SHP77 treated with DMSO at 0.1 percent for 48 hours (cell line): ENCODE measurements at regions not wholly inside any gene's neighbourhood (a gene's known extent, or its start where the extent isn't known, plus 50 kb on each side); places are given as distances from the start of the nearest gene placed in this dataset.
A peak's percentile ranks its signal among the peaks of the same experiment; 100 is the strongest.

Source experiments
- DNase-seq: peaks from one replicate; lab custom pipeline; 2025; lab: John Stamatoyannopoulos, UW

DNA sequence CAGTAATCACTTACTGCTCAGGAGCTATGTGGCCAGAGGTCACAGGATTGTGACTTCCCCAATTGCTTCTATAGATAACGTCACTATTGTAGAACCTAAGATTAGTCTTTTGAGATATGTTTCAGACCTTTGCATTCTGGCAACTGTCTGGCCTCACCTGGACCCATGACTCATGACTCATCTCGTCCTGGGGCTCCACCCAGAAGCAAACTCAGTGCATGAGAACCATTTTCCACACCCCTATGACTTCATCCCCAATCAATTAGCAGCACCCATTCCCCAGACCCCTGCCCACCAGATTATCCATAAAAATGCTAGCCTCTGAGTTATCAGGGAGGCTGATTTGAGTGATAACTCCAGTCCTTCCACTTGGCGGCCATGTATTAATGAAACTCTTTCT, 186.9 kb downstream of the EMP1 start:
- DNase-seq, result no peak

DNA sequence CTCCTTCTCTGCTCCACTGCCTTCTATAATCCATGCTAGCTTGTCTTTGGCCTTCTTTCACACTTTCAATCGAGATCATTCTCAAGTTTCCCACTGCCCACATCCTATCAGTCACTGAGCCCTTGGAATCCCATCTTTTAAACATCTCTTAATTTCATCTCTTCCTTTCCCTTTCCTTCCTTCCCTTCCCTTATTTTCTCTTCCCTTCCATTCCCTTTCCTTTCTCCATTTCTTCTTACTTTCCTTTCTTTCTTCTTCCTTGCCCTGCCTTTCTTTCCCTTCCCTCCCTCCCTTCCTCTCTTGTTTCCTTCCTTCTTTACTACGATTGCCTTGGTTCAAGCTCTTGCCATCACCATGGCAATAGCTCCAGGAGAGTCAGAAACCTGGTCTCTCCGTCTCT, 183.8 kb downstream of the EMP1 start:
- no peak for DNase-seq

GRCh38 chr12:13379531-13380188, 183.1 kb downstream of the EMP1 start:
- DNase-seq, result no peak

DNA sequence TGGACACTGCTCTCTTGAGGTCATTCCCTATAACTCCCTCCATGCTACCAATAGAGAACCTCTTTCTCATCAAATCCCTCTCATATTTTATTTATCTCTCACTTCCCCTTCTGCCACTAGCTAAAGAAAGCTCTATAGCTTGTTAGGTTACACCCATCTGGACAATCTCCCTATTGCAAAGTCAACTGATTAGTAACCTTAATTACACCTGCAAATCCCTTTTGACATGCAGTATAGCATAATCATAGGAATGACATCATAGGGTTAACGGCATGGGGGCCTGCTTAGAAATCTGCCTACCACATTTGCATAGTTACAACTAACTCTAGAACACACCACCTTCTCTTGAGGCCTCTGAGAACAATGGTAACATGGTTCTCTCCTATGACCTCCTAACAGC, 181.2 kb downstream of the EMP1 start:
- DNase-seq, result no peak

GRCh38 chr12:13376610-13377373, 180.3 kb downstream of the EMP1 start:
- DNase-seq, result no peak

DNA sequence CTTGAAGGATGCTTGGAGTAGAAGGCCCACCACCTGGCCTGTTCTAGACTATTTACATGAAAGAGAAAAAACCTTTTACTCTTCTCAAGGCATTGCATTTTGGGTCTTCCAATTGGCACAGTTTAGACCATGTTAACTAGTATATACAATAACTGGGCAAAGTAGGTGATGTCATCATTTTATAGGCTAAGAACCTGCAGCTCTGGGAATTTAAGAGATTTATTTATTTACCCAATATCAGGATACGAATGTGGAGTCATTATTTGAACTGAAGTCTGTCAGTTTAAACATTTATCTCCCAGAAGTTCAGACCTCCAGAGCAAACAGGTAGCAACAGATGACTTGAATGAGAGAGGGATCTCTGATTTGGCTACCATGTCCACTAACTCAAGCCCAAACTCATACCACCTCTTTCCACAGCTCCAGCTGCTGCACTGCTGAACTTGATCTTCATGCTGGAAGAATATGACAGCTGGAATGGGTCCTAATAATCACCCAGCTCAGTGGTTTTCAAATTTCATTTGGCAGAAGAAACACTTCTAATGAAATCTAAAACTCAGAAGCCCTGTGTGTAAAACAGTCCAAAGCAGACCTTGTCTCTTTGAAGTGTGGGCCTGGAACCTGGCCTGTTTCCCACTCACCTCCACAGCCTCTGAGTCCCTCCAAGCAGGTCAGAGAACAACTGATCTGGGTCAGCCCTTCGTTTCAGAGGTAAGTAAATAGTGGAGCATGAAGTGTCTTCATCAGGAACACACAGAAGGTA, 179.2 kb downstream of the EMP1 start:
- DNase-seq, result no peak

DNA sequence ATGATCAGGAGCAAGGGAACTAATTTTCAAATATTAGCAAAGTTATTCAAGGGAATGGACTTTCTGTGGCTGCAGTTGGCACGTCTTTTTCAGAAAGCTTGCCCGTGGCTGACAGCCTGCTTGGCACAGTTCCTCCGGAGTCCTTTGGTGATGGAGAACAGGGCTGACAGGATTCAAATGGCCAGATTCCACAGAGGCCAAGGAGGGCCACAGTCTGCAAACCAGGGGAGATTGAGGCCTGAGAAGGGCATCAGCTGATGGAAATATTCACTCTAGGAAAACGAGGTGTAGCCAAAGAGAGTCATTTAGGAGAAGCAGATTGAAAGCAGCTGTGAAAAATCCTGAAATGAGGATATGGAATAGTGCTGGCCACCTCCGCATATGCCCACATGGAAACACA, 178.3 kb downstream of the EMP1 start:
- no peak for DNase-seq

GRCh38 chr12:13373803-13374202, 177.3 kb downstream of the EMP1 start:
- DNase-seq, result no peak

DNA sequence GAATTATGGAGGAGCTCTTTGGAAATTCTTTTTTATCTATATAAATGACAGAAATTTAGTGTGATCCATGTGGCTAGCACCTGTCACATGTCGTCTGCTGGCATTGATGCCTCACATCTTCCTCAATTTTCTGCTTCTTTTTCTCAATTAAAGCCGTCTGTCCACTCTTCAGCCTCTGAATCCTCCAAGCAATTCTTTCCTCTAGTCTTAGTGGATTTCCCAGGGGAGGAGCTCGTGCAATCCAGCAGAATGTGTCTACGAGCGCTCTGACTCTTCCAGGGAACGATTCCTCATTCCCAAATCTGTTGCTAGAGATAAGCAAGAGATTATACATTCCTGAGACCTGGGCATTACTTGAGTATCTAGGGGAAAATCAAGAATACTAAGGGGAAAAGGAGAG, 176.6 kb downstream of the EMP1 start:
- DNase-seq, result no peak

DNA sequence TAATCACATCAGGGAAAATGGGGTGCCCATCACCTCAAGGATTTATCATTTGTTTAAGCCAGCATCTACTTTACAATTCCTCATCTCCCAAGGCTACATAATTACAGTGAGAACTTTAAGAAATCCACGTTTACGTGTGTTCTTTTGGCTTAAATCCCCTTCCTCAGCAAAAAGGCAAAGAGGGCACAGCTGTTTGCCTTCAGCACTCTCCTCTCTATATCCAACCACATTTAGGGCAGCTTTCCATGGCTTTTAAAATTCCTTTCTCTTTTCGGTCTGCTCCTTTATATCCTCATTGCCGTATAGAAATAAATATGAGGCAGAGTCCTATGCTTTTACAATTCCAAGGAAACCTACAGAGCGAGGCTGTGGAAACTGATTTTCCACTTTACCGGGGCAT, 175.9 kb downstream of the EMP1 start:
- DNase-seq, result no peak

DNA sequence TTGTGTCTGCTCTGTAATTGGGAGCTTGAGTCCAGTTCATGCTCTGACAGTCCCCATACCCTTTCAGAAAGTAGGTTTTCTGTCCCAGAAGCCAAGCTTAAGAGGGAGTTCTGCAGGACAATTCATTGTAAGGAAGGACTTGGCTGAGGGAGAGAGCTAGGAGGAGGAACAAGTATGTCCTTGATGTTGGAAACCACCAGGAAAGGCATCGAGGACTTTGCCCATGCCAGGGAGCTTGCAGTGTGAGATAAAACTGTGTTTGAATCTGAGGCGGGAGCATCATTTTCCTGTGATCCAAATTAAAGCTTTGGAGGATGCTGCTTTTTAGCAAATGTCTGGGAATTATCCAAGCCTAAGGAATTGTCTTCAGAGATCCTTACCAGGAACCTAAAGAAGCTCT, 175.3 kb downstream of the EMP1 start:
- DNase-seq, result no peak

- no peak for DNase-seq
Observed at GRCh38 chr12:13371367-13371766, 174.8 kb downstream of the EMP1 start.

DNA sequence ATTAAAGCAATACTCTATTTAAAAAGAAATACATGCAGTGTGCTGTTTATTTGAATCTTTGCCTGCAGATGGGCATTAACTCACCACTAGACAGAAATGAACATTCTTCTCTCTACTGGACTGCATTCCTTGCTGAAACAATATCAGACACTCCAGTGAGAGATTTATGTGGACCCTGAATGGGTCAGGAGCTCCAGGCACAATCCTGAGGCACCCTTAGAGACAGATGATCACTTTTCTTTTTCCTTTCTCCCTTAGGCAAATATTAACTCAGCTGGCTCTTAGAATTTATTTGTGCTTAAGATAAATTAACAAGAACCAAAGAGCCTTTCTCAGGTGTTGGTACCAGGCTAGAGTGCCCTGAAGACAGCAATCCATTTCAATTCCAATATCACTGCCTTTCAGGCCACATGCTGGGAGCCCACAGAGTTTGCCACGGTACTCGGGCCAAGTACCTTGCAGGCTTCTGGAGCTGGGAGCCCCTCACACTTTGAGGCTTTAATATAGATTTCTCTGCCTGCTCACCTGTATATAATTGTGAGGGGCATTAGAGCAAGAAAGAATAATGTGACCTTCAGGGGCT, 173.0 kb downstream of the EMP1 start:
- no peak for DNase-seq

DNA sequence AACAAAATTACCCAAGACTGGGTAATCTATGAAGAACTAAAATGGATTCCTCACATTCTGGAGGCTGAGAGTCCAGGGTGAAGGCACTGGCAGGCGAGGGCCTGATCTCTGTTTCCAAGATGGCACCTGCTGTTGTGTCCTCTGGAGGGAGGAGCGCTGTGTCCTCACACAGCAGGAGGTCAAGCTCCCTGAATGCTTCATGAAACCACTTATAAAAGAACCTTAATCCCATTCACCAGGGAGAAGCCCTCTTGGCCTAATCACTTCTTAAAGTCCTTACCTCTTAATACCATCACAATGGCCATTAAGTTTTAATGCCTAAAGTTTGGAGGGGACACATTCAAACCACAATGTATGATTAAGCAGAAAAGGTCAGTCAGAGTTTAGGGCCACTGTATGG, 172.4 kb downstream of the EMP1 start:
- no peak for DNase-seq

DNA sequence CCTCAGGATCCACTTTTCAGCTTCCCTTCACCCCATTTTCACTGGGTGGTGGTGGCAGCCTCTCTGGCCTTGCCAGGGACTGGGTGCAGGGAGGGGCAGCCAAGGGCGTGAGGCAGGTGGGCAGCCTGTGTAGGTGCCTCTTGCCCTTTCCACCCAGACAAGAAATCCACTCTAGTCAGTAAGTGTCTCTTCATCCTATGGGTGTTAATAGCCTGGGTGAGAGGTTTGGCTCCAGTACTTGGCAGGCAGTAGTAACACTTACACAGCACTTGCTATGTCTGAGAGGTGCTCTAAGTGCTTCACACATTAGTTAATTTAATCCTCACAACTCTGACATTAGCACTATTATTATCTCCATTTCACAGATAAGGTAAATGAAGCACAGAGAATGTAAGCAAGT, 171.9 kb downstream of the EMP1 start:
- no peak for DNase-seq

GRCh38 chr12:13367973-13368372, 171.4 kb downstream of the EMP1 start:
- DNase-seq, result no peak

- no peak for DNase-seq
Observed at GRCh38 chr12:13365748-13366366, 169.3 kb downstream of the EMP1 start.

- peak; percentile 1 for DNase-seq
Observed at GRCh38 chr12:13362260-13362841, 165.8 kb downstream of the EMP1 start.

GRCh38 chr12:13359636-13360035, 163.1 kb downstream of the EMP1 start:
- DNase-seq, result no peak

GRCh38 chr12:13358391-13358905, 161.9 kb downstream of the EMP1 start:
- no peak for DNase-seq

- no peak for DNase-seq
Observed at GRCh38 chr12:13350946-13351345, 154.4 kb downstream of the EMP1 start.

DNA sequence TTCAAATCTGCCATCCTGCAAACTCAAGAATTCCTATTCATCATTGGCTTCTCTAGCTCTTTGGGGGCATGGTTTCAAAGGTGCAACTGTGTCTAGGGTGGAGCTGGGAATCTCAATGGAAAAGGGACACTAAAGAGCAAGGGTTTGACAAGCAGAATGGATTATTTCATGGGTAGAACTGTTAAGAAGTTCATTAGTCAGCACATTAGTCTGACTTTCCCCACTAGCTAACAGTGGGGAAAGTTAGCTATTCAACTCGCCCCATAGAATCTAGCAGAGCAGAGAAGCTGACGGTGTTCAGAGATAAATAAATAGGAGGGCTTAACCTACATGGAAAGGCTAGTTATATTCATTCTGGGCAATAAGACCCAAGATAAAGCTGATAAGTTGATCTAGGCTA, 153.9 kb downstream of the EMP1 start:
- DNase-seq, result no peak
